ENCODE measurements at regions not wholly inside any gene's neighbourhood (a gene's known extent, or its start where the extent isn't known, plus 50 kb on each side); places are given as distances from the start of the nearest gene placed in this dataset.
"Not testable (repeated sequence)": the region's sequence is repeated elsewhere in the genome, so short reads cannot be mapped to it uniquely, and the experiment has no call there.

GRCh38 chr7:109694149-109695071 lies 1124.7 kb downstream of the DNAJB9 start:
- H3K4me1 ChIP-seq (ENCODE audit: control insufficient read depth in 3 of 3, insufficient read depth in 3 of 3, low read length in 3 of 3) = no peaks in the 10 kb centered on the region

GRCh38 chr7:109695419-109695818 lies 1125.7 kb downstream of the DNAJB9 start:
- Histone ChIP-seq H3K27ac (ENCODE audit: low read depth, low read length) (no peak overlapping the region), H3K36me3 (ENCODE audit: control insufficient read depth in 3 of 3, insufficient read depth in 3 of 3, low read length in 3 of 3) (no peaks in the 10 kb centered on the region), H3K4me3 (ENCODE audit: low read length in 3 of 3) (no peak overlapping the region), H3K27me3 (ENCODE audit: control insufficient read depth in 3 of 3, insufficient read depth in 3 of 3, low read length in 3 of 3) (no peaks in the 10 kb centered on the region), H3K9ac (ENCODE audit: low read depth in 1 of 3, low read length in 3 of 3) (no peak overlapping the region), H3K9me3 (ENCODE audit: control insufficient read depth in 3 of 3, low read length in 3 of 3) (no peaks in the 10 kb centered on the region), H3K4me1 (ENCODE audit: control insufficient read depth in 3 of 3, insufficient read depth in 3 of 3, low read length in 3 of 3) (no peaks in the 10 kb centered on the region)

More at GRCh38 chr7:109694149-109695071, 1124.7 kb downstream of the DNAJB9 start:
- H3K36me3 ChIP-seq (ENCODE audit: control insufficient read depth in 3 of 3, insufficient read depth in 3 of 3, low read length in 3 of 3) = no peaks in the 10 kb centered on the region
- no peak overlapping the region for H3K4me3 ChIP-seq (ENCODE audit: low read length in 3 of 3)
- H3K27ac ChIP-seq (ENCODE audit: low read depth, low read length) = no peak overlapping the region
- no peak overlapping the region for H3K9ac ChIP-seq (ENCODE audit: low read depth in 1 of 3, low read length in 3 of 3)
- no peaks in the 10 kb centered on the region for H3K27me3 ChIP-seq (ENCODE audit: control insufficient read depth in 3 of 3, insufficient read depth in 3 of 3, low read length in 3 of 3)
- H3K9me3 ChIP-seq (ENCODE audit: control insufficient read depth in 3 of 3, low read length in 3 of 3) = no peaks in the 10 kb centered on the region

GRCh38 chr7:109696723-109697122 lies 1127.0 kb downstream of the DNAJB9 start:
- Histone ChIP-seq H3K9me3 (ENCODE audit: control insufficient read depth in 3 of 3, low read length in 3 of 3) (no peaks in the 10 kb centered on the region), H3K9ac (ENCODE audit: low read depth in 1 of 3, low read length in 3 of 3) (no peak overlapping the region), H3K36me3 (ENCODE audit: control insufficient read depth in 3 of 3, insufficient read depth in 3 of 3, low read length in 3 of 3) (no peaks in the 10 kb centered on the region), H3K27me3 (ENCODE audit: control insufficient read depth in 3 of 3, insufficient read depth in 3 of 3, low read length in 3 of 3) (no peaks in the 10 kb centered on the region), H3K27ac (ENCODE audit: low read depth, low read length) (no peak overlapping the region), H3K4me1 (ENCODE audit: control insufficient read depth in 3 of 3, insufficient read depth in 3 of 3, low read length in 3 of 3) (no peaks in the 10 kb centered on the region), H3K4me3 (ENCODE audit: low read length in 3 of 3) (no peak overlapping the region)

- H3K4me1 ChIP-seq (ENCODE audit: control insufficient read depth in 3 of 3, insufficient read depth in 3 of 3, low read length in 3 of 3) = no peaks in the 10 kb centered on the region
- no peaks in the 10 kb centered on the region for H3K36me3 ChIP-seq (ENCODE audit: control insufficient read depth in 3 of 3, insufficient read depth in 3 of 3, low read length in 3 of 3)
- H3K27ac ChIP-seq (ENCODE audit: low read depth, low read length) = no peak overlapping the region
- H3K4me3 ChIP-seq (ENCODE audit: low read length in 3 of 3) = no peak overlapping the region
- no peaks in the 10 kb centered on the region for H3K27me3 ChIP-seq (ENCODE audit: control insufficient read depth in 3 of 3, insufficient read depth in 3 of 3, low read length in 3 of 3)
- H3K9ac ChIP-seq (ENCODE audit: low read depth in 1 of 3, low read length in 3 of 3) = no peak overlapping the region
- no peaks in the 10 kb centered on the region for H3K9me3 ChIP-seq (ENCODE audit: control insufficient read depth in 3 of 3, low read length in 3 of 3)
Observed at GRCh38 chr7:109699661-109700060, 1130.0 kb downstream of the DNAJB9 start.

GRCh38 chr7:109713366-109713765 lies 1143.7 kb downstream of the DNAJB9 start:
- H3K36me3 ChIP-seq (ENCODE audit: control insufficient read depth in 3 of 3, insufficient read depth in 3 of 3, low read length in 3 of 3) = no peaks in the 10 kb centered on the region
- no peaks in the 10 kb centered on the region for H3K9me3 ChIP-seq (ENCODE audit: control insufficient read depth in 3 of 3, low read length in 3 of 3)
- no peak overlapping the region for H3K4me3 ChIP-seq (ENCODE audit: low read length in 3 of 3)
- H3K27ac ChIP-seq (ENCODE audit: low read depth, low read length) = no peak overlapping the region
- no peaks in the 10 kb centered on the region for H3K27me3 ChIP-seq (ENCODE audit: control insufficient read depth in 3 of 3, insufficient read depth in 3 of 3, low read length in 3 of 3)
- no peak overlapping the region for H3K9ac ChIP-seq (ENCODE audit: low read depth in 1 of 3, low read length in 3 of 3)
- H3K4me1 ChIP-seq (ENCODE audit: control insufficient read depth in 3 of 3, insufficient read depth in 3 of 3, low read length in 3 of 3) = no peaks in the 10 kb centered on the region

GRCh38 chr7:109719359-109719758 lies 1149.7 kb downstream of the DNAJB9 start:
- not testable (repeated sequence) for H3K36me3 ChIP-seq (ENCODE audit: control insufficient read depth in 3 of 3, insufficient read depth in 3 of 3, low read length in 3 of 3); H3K9me3 ChIP-seq (ENCODE audit: control insufficient read depth in 3 of 3, low read length in 3 of 3); H3K4me1 ChIP-seq (ENCODE audit: control insufficient read depth in 3 of 3, insufficient read depth in 3 of 3, low read length in 3 of 3); H3K27me3 ChIP-seq (ENCODE audit: control insufficient read depth in 3 of 3, insufficient read depth in 3 of 3, low read length in 3 of 3); H3K4me3 ChIP-seq (ENCODE audit: low read length in 3 of 3); H3K27ac ChIP-seq (ENCODE audit: low read depth, low read length); H3K9ac ChIP-seq (ENCODE audit: low read depth in 1 of 3, low read length in 3 of 3)

- Histone ChIP-seq H3K27ac (ENCODE audit: low read depth, low read length) (no peak overlapping the region), H3K9ac (ENCODE audit: low read depth in 1 of 3, low read length in 3 of 3) (no peak overlapping the region), H3K9me3 (ENCODE audit: control insufficient read depth in 3 of 3, low read length in 3 of 3) (no peaks in the 10 kb centered on the region), H3K4me3 (ENCODE audit: low read length in 3 of 3) (no peak overlapping the region), H3K27me3 (ENCODE audit: control insufficient read depth in 3 of 3, insufficient read depth in 3 of 3, low read length in 3 of 3) (no peaks in the 10 kb centered on the region), H3K4me1 (ENCODE audit: control insufficient read depth in 3 of 3, insufficient read depth in 3 of 3, low read length in 3 of 3) (no peaks in the 10 kb centered on the region), H3K36me3 (ENCODE audit: control insufficient read depth in 3 of 3, insufficient read depth in 3 of 3, low read length in 3 of 3) (no peaks in the 10 kb centered on the region)
Observed at GRCh38 chr7:109734601-109735000, 1164.9 kb downstream of the DNAJB9 start.

GRCh38 chr7:109735881-109736280 lies 1166.2 kb downstream of the DNAJB9 start:
- no peak overlapping the region for H3K27ac ChIP-seq (ENCODE audit: low read depth, low read length)
- no peaks in the 10 kb centered on the region for H3K36me3 ChIP-seq (ENCODE audit: control insufficient read depth in 3 of 3, insufficient read depth in 3 of 3, low read length in 3 of 3)
- no peak overlapping the region for H3K4me3 ChIP-seq (ENCODE audit: low read length in 3 of 3)
- no peaks in the 10 kb centered on the region for H3K9me3 ChIP-seq (ENCODE audit: control insufficient read depth in 3 of 3, low read length in 3 of 3)
- no peaks in the 10 kb centered on the region for H3K27me3 ChIP-seq (ENCODE audit: control insufficient read depth in 3 of 3, insufficient read depth in 3 of 3, low read length in 3 of 3)
- no peaks in the 10 kb centered on the region for H3K4me1 ChIP-seq (ENCODE audit: control insufficient read depth in 3 of 3, insufficient read depth in 3 of 3, low read length in 3 of 3)
- no peak overlapping the region for H3K9ac ChIP-seq (ENCODE audit: low read depth in 1 of 3, low read length in 3 of 3)

- Histone ChIP-seq H3K4me1 (ENCODE audit: control insufficient read depth in 3 of 3, insufficient read depth in 3 of 3, low read length in 3 of 3) (no peaks in the 10 kb centered on the region), H3K9ac (ENCODE audit: low read depth in 1 of 3, low read length in 3 of 3) (no peak overlapping the region), H3K9me3 (ENCODE audit: control insufficient read depth in 3 of 3, low read length in 3 of 3) (no peaks in the 10 kb centered on the region), H3K4me3 (ENCODE audit: low read length in 3 of 3) (no peak overlapping the region), H3K27me3 (ENCODE audit: control insufficient read depth in 3 of 3, insufficient read depth in 3 of 3, low read length in 3 of 3) (no peaks in the 10 kb centered on the region), H3K27ac (ENCODE audit: low read depth, low read length) (no peak overlapping the region), H3K36me3 (ENCODE audit: control insufficient read depth in 3 of 3, insufficient read depth in 3 of 3, low read length in 3 of 3) (no peaks in the 10 kb centered on the region)
Observed at GRCh38 chr7:109745677-109746410, 1176.2 kb downstream of the DNAJB9 start.

GRCh38 chr7:109751241-109751640 lies 1181.6 kb downstream of the DNAJB9 start:
- no peaks in the 10 kb centered on the region for H3K27me3 ChIP-seq (ENCODE audit: control insufficient read depth in 3 of 3, insufficient read depth in 3 of 3, low read length in 3 of 3)
- no peaks in the 10 kb centered on the region for H3K4me1 ChIP-seq (ENCODE audit: control insufficient read depth in 3 of 3, insufficient read depth in 3 of 3, low read length in 3 of 3)
- H3K36me3 ChIP-seq (ENCODE audit: control insufficient read depth in 3 of 3, insufficient read depth in 3 of 3, low read length in 3 of 3) = no peaks in the 10 kb centered on the region
- no peak overlapping the region for H3K9ac ChIP-seq (ENCODE audit: low read depth in 1 of 3, low read length in 3 of 3)
- no peak overlapping the region for H3K27ac ChIP-seq (ENCODE audit: low read depth, low read length)
- H3K9me3 ChIP-seq (ENCODE audit: control insufficient read depth in 3 of 3, low read length in 3 of 3) = no peaks in the 10 kb centered on the region
- no peak overlapping the region for H3K4me3 ChIP-seq (ENCODE audit: low read length in 3 of 3)
